Myocyte (in vitro differentiated cells): ENCODE measurements at regions not wholly inside any gene's neighbourhood (a gene's known extent, or its start where the extent isn't known, plus 50 kb on each side); places are given as distances from the start of the nearest gene placed in this dataset.

ENCODE experiments used
- DNase-seq: peaks from one replicate; pipeline ENCODE4 v3.0.0-alpha.2; 2012; ENCODE audit warnings: low read depth

- no peak for DNase-seq
Observed at GRCh38 chr2:176468457-176469113, 199.3 kb downstream of the MTX2 start.

GRCh38 chr2:176470713-176471112 is 201.5 kb downstream of the MTX2 start:
- DNase-seq = no peak

DNA sequence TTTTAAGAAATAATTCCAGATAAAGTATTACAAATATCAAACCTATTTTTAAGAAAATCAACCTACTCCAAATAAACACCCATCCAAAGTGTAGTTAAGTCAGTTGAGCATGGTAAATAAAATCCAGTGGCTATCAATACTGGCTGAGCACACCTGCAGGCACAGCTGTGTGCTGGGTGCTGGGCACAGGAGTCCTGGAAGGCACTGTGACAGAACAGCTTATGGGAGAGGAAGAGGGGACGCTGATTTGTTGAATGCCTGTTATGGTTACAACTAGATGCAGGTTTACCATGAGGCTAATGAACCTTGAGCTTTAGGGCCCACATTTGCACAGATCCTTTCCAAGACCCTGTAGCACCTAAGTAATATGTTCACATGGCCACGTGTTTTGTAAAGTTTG is 202.7 kb downstream of the MTX2 start:
- no peak for DNase-seq

DNA sequence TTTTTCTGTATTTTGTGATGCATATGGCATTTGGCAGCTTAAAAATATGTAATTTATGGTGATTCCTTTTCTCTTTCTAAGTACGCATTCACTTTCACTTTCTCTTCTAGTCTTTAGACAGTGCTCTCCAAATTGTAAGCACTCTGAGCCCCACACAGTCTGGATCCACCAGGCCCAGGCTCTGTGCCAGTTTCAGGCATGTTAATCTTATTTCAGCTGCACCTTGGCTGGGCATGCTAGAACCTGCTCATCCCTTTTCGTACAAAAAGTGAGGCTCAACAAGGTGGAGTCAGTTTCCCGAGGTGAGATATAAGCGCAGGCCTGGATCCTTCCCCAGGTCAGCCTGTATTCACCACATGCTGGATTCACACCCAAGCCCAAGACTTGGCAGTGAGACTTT is 203.9 kb downstream of the MTX2 start:
- DNase-seq = peak; percentile 44

- DNase-seq = no peak
Observed at GRCh38 chr2:176473851-176474250, 204.6 kb downstream of the MTX2 start.

GRCh38 chr2:176477336-176477735 is 208.1 kb downstream of the MTX2 start:
- DNase-seq = no peak

- DNase-seq = no peak
Observed at GRCh38 chr2:176479961-176480360, 210.7 kb downstream of the MTX2 start.

GRCh38 chr2:176482107-176482506 is 212.9 kb downstream of the MTX2 start:
- no peak for DNase-seq

GRCh38 chr2:176483476-176483875 is 214.2 kb downstream of the MTX2 start:
- no peak for DNase-seq

GRCh38 chr2:176483901-176484568 is 214.8 kb downstream of the MTX2 start:
- no peak for DNase-seq

DNA sequence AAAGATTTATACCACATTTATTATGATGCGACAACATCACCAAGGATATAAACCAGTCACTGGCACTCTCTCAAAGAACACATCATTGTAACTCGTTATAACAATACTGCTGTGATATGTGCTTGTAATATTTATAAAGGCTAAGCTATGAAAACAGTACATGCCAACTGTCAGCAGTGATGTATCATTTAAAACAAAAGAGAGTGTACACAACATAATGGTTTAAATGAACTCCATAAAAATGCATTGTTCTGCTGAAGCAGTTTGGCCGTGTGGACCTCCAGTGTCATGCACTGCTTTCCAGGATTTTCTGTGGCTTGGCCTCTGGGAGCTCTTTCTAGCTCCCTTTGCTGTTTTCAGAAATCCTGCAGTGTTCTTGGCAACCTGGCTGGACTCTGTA is 215.6 kb downstream of the MTX2 start:
- DNase-seq = no peak

- DNase-seq = no peak
Observed at GRCh38 chr2:176488431-176488830, 219.2 kb downstream of the MTX2 start.

GRCh38 chr2:176490061-176490861 is 221.0 kb downstream of the MTX2 start:
- DNase-seq = peak; percentile 87

DNA sequence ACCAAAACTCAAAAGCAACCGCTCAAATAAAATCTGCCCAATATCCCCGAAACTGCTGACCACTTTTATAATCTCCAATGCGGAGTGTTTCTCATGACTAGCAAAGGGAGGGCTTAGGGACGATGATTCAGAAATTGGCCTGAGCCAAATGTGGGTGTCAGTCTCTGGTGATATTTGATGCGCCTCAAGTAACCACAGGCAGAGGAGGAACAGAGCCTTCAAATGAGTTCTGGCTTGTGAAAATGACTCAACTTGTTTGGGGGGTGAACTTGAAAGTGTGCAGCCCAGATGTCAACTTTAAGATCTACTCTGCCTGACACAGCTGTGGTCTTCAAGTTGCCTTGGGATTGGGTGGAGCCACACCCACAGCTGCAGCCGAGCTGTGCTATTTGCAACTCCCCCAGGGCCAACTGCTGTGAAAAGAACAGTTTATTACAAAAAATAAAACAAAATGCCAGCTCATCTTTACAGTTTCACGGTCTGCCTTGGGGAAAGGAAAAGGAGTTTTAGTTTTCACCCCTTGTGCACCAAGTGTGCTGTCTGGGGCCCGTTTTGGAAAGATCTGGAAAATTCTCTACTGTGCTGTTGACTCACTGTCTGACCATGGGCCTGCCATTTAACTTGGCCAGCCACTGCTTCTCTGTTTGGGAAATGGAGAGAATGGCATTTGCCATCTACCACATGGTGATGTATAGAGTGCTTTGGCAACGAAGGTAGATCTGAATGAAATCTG is 222.1 kb downstream of the MTX2 start:
- DNase-seq = peak; percentile 99

DNA sequence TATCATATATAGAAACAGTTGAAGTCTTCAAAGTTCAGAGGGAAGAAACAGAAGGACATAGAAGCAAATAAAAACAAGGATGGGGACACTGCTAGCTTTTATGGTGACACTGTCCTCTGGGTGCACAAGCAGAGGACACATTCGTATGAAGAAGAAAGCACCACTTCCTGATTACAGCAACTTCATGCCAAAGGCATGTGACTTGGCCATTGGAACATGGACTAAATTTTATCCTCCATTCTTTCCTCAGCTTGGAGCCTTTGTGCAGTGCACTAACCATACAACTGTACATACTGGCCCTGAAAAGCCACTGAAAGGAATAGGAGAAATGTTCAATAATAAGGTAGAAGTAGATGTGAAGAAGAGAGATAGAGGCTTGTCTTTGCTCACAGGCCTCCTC is 223.3 kb downstream of the MTX2 start:
- no peak for DNase-seq

DNA sequence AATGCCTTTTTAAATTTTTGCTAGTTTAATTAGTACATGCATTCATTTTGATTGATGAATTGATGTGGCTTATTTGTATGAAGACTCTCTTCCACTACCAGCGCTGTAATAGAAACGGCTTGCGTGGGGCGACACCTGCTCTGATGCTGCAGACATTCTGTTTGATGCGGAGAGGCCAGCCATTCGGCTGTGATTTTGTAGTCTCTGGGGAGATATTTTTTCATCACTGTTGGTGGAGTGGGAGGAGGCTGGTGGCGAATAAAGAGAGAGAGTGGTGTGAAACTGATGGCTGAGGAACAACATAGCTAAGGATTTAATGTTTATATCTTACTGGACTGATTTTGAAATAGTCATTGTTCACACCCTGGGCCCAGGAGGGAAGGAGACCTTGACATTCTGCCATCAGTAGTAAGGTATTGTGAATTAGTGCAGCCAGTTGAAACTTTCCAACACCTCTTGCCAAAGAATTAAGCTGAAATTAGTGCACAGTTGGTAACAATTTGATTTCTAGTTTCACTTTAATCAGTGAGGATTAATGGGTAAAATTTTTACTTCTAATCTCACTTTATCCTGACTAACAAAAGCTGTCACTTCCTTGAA is 224.1 kb downstream of the MTX2 start:
- DNase-seq = no peak

DNA sequence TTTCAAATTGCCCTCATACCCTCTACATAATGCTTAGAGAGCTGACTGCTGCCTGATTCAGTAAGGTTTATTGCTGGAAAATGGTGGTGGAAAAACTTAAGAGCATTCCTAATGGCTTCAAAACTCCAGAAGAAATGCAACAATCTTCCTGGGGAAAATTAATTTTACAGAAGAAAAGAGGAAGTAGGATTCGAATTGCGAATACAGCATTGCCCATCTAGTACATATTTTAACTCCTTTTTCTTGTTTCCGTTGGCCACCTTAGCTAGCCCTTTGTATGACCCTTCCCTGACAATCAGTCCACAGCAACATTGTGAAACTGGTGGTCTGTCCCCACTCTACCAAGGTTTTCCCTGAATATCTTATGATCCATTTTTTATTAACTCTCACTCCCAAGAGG is 224.7 kb downstream of the MTX2 start:
- DNase-seq = no peak

GRCh38 chr2:176494949-176495353 is 225.7 kb downstream of the MTX2 start:
- peak; percentile 86 for DNase-seq

GRCh38 chr2:176495826-176496225 is 226.6 kb downstream of the MTX2 start:
- DNase-seq = no peak

DNA sequence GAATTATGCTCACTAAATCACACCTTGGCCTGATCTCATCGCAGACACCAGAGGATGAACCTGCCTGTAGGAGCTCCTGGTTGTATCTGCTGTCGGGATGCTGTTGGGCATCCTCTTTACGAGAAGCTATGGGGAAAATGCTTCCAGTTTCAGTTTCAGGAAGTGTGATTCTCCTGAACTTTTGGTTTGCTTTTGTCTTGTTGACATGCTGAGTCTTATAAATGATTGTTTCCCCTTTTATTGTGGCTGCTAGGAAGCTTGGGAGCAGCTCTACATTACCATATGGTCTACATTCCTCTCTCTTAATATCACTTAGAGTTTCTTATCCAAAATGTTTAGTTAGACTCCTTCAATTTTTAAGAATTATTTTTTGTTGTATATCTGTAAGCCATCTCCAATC is 227.5 kb downstream of the MTX2 start:
- DNase-seq = no peak

GRCh38 chr2:176500901-176501300 is 231.7 kb downstream of the MTX2 start:
- peak; percentile 42 for DNase-seq
